Hepatocyte (in vitro differentiated cells): ENCODE measurements at regions not wholly inside any gene's neighbourhood (a gene's known extent, or its start where the extent isn't known, plus 50 kb on each side); places are given as distances from the start of the nearest gene placed in this dataset.

Source experiments
- DNase-seq: peaks from one replicate; pipeline ENCODE4 v3.0.0-alpha.2; 2016; ENCODE audit warnings: low spot score
- H2AFZ ChIP-seq: fragments of 200-600 bp; sonication (generic); 2 replicates; pipeline ENCODE4 v1.6.0; 2016; ENCODE audit warnings: antibody characterized with exemption, mild to moderate bottlenecking
- H3K27ac ChIP-seq: fragments of 200-600 bp; sonication (generic); 2 replicates; pipeline ENCODE4 v1.5.1; 2016; ENCODE audit warnings: mild to moderate bottlenecking
- H3K27me3 ChIP-seq: fragments of 200-600 bp; sonication (generic); 2 replicates; pipeline ENCODE4 v1.6.1; 2016
- H3K36me3 ChIP-seq: fragments of 200-600 bp; sonication (generic); replicated peaks from 2 replicates; pipeline ENCODE4 v1.5.1; 2016; ENCODE audit warnings: low read depth; ENCODE audit not compliant: insufficient read depth
- H3K4me1 ChIP-seq: fragments of 200-600 bp; sonication (generic); 2 replicates; pipeline ENCODE4 v1.5.1; 2016; ENCODE audit warnings: mild to moderate bottlenecking, moderate library complexity; ENCODE audit not compliant: insufficient read depth
- H3K4me2 ChIP-seq: fragments of 200-600 bp; sonication (generic); 2 replicates; pipeline ENCODE4 v1.6.0; 2016
- H3K4me3 ChIP-seq: fragments of 200-600 bp; sonication (generic); 2 replicates; pipeline ENCODE4 v1.5.1; 2016; ENCODE audit warnings: mild to moderate bottlenecking
- H3K79me2 ChIP-seq: fragments of 200-600 bp; sonication (generic); 2 replicates; pipeline ENCODE4 v1.6.0; 2017; ENCODE audit warnings: mild to moderate bottlenecking
- H3K9me2 ChIP-seq: fragments of 200-600 bp; sonication (generic); replicated peaks from 2 replicates; pipeline ENCODE4 v1.6.0; 2017; ENCODE audit warnings: mild to moderate bottlenecking; ENCODE audit not compliant: insufficient read depth
- H3K9me3 ChIP-seq: fragments of 200-600 bp; sonication (generic); 2 replicates; pipeline ENCODE4 v1.5.1; 2016; ENCODE audit warnings: low read depth, mild to moderate bottlenecking
- H4K20me1 ChIP-seq: fragments of 200-600 bp; sonication (generic); 2 replicates; pipeline ENCODE4 v1.6.0; 2016; ENCODE audit warnings: mild to moderate bottlenecking; ENCODE audit not compliant: insufficient read depth, poor library complexity, severe bottlenecking
- EZH2 ChIP-seq: fragments of 200-600 bp; sonication (generic); IDR thresholded peaks from 2 replicates; pipeline ENCODE4 v1.6.1; 2016; ENCODE audit warnings: antibody characterized with exemption, mild to moderate bottlenecking, borderline replicate concordance
- EZH2phosphoT487 ChIP-seq: fragments of 200-600 bp; sonication (generic); IDR thresholded peaks from one replicate; pipeline ENCODE4 v1.6.1; 2018; ENCODE audit warnings: antibody characterized with exemption, mild to moderate bottlenecking, low read depth, moderate library complexity; ENCODE audit not compliant: unreplicated experiment, severe bottlenecking
- WGBS: methylation state at CpG from one replicate; pipeline ENCODE4 v1.1.6; 2016; ENCODE audit warnings: low lambda C conversion rate; ENCODE audit errors: missing lambda C conversion rate; 5-methylcytosine and 5-hydroxymethylcytosine counted together
- TF ChIP-seq, protein P1 (sequence below): fragments of 200-600 bp; sonication (generic); IDR thresholded peaks from 2 replicates; pipeline ENCODE4 v1.5.1; 2016; ENCODE audit warnings: antibody characterized with exemption, mild to moderate bottlenecking; ENCODE audit not compliant: poor library complexity

DNA sequence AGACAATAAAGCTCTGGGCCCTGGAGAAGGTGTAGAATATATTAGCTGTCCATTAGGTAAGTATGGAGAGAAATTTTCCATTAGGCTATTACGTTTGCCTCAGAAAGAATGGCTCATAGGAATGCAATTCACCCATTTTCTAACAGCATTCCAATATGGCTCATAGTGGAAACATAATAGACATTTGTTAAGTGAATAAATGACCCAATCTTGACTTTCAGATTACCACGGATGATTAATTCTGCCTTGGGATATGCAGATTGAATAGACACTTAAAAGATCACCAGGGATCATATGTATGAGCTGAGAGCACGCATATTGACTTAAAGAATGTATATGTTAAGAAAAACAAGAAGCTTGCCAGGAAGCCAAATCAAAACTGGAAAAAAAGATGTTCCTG, 209.1 kb upstream of the CDYL start:
- WGBS: 78% methylated on average over 3 of the region's 3 CpGs
- no peak overlapping the region for H3K4me2 ChIP-seq
- no peak for TF ChIP-seq EZH2phosphoT487
- TF ChIP-seq, protein P1, sequence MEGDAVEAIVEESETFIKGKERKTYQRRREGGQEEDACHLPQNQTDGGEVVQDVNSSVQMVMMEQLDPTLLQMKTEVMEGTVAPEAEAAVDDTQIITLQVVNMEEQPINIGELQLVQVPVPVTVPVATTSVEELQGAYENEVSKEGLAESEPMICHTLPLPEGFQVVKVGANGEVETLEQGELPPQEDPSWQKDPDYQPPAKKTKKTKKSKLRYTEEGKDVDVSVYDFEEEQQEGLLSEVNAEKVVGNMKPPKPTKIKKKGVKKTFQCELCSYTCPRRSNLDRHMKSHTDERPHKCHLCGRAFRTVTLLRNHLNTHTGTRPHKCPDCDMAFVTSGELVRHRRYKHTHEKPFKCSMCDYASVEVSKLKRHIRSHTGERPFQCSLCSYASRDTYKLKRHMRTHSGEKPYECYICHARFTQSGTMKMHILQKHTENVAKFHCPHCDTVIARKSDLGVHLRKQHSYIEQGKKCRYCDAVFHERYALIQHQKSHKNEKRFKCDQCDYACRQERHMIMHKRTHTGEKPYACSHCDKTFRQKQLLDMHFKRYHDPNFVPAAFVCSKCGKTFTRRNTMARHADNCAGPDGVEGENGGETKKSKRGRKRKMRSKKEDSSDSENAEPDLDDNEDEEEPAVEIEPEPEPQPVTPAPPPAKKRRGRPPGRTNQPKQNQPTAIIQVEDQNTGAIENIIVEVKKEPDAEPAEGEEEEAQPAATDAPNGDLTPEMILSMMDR: no peak
- no peak for TF ChIP-seq EZH2
- no peaks in the 10 kb centered on the region for H4K20me1 ChIP-seq
- no peak overlapping the region for H3K27ac ChIP-seq
- H3K4me3 ChIP-seq: no peak overlapping the region
- no peak for DNase-seq
- no peaks in the 10 kb centered on the region for H3K9me2 ChIP-seq
- no peaks in the 10 kb centered on the region for H3K9me3 ChIP-seq
- H3K4me1 ChIP-seq: no peaks in the 10 kb centered on the region
- H2AFZ ChIP-seq: no peak overlapping the region
- H3K36me3 ChIP-seq: no peaks in the 10 kb centered on the region
- H3K79me2 ChIP-seq: no peaks in the 10 kb centered on the region
- no peaks in the 10 kb centered on the region for H3K27me3 ChIP-seq

DNA sequence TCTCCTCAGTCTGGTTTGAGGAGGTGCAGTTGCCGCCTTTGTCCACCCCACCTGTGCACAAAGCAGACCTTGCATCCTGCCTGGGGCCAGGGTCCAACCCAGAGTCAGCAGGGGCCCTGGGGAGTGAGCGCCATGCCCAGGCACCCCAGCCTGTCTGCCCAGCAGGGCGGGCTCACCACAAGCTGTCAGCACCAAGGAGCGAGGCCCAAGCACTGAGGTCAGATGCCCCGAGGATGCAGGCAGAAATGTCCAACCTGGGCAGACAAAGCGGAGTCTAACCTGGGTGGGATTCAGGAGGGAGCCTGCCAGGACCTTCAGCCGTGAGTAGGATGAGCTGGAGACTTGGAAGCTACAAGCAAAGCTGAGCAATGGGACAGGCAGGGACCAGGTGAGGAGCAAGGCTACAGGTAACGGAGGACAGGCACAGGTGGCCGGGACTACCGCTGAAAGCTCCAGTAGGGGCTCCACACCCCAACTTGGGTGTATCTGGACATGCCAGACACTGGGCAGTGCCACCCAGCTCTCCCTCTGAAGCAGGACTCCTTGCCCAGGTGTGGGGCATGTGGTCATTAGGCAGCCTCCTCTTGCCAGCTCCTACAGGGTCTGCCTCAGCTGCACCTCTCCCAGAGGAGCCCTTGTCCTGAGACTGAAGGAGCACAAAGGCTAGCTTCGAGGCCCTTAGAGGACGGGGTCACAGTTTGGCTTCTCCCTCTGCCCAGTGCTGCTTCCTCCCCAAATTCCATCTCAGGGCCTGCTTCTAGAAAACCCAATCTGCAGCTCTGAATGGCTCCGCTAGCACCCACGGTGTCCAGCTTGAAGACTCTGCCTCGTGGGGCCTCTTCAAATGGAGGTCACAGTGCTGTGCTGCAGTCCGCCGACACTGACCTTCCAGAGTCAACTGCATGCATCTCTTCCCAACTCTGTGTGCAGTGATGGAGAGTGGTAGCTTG, 210.6 kb upstream of the CDYL start:
- Histone ChIP-seq H2AFZ (no peak overlapping the region), H3K36me3 (no peaks in the 10 kb centered on the region), H3K27me3 (no peaks in the 10 kb centered on the region), H4K20me1 (no peaks in the 10 kb centered on the region), H3K4me3 (no peak overlapping the region), H3K79me2 (no peaks in the 10 kb centered on the region), H3K9me2 (no peaks in the 10 kb centered on the region), H3K9me3 (no peaks in the 10 kb centered on the region), H3K4me1 (no peaks in the 10 kb centered on the region), H3K4me2 (no peak overlapping the region), H3K27ac (no peak overlapping the region)
- WGBS: 91% methylated on average over 17 of the region's 17 CpGs
- DNase-seq: no peak
- TF ChIP-seq EZH2phosphoT487: no peak
- TF ChIP-seq, protein P1: no peak
- no peak for TF ChIP-seq EZH2

DNA sequence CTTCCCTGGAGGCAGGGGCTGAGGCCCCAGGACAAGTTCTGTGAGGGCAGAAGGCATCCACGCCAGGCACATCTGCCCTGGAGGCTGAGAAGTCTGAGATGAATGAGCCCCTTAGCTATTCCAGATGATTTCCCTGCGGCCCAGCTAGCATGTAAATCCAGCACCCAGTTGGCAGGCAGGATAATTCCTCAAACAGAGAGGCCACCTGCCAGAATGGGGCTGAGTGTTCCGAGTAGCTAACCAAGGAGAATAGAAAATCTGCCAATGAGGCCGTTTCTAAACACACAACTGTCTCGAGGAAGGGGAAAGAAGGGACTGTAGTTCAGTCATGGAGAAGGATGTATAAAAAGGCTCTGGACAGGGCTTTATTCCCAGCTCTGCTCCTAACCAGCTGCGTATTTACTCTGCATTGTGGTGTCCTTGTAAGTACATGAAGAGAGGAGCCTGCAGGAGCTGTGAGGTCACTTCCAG, 211.4 kb upstream of the CDYL start:
- no peak overlapping the region for H2AFZ ChIP-seq

More for the DNA sequence above, 211.4 kb upstream of the CDYL start:
- 76% methylated on average over 6 of the region's 6 CpGs for WGBS
- Histone ChIP-seq H3K27ac (no peak overlapping the region), H3K4me2 (no peak overlapping the region), H3K27me3 (no peaks in the 10 kb centered on the region), H3K9me2 (no peaks in the 10 kb centered on the region), H3K4me1 (no peaks in the 10 kb centered on the region), H3K79me2 (no peaks in the 10 kb centered on the region), H4K20me1 (no peaks in the 10 kb centered on the region), H3K36me3 (no peaks in the 10 kb centered on the region), H3K9me3 (no peaks in the 10 kb centered on the region), H3K4me3 (no peak overlapping the region)
- no peak for DNase-seq
- TF ChIP-seq EZH2: no peak
- TF ChIP-seq, protein P1: no peak
- TF ChIP-seq EZH2phosphoT487: no peak
